ENCODE measurements at regions not wholly inside any gene's neighbourhood (a gene's known extent, or its start where the extent isn't known, plus 50 kb on each side); places are given as distances from the start of the nearest gene placed in this dataset.

DNA sequence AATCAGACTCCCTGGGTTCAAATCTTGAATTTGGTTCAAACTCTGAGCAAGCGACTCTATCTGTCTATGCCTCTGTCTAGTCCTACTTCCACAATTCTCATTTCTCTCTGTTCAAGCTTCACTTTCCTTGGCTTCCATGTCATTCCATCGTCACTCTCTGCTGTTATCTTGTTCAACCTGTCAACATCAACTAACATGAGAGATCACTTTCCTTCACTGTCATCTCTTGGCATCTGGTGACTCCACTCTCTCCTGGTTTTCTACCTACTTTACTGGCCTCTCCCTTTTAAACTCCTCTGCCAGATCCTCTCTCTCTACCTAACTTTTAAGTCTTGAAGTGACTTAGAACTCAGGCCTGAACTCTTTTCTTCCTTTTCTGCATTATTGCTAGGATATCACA lies 240.2 kb downstream of the BCAT1 start (continued):
- TF ChIP-seq, protein P1, sequence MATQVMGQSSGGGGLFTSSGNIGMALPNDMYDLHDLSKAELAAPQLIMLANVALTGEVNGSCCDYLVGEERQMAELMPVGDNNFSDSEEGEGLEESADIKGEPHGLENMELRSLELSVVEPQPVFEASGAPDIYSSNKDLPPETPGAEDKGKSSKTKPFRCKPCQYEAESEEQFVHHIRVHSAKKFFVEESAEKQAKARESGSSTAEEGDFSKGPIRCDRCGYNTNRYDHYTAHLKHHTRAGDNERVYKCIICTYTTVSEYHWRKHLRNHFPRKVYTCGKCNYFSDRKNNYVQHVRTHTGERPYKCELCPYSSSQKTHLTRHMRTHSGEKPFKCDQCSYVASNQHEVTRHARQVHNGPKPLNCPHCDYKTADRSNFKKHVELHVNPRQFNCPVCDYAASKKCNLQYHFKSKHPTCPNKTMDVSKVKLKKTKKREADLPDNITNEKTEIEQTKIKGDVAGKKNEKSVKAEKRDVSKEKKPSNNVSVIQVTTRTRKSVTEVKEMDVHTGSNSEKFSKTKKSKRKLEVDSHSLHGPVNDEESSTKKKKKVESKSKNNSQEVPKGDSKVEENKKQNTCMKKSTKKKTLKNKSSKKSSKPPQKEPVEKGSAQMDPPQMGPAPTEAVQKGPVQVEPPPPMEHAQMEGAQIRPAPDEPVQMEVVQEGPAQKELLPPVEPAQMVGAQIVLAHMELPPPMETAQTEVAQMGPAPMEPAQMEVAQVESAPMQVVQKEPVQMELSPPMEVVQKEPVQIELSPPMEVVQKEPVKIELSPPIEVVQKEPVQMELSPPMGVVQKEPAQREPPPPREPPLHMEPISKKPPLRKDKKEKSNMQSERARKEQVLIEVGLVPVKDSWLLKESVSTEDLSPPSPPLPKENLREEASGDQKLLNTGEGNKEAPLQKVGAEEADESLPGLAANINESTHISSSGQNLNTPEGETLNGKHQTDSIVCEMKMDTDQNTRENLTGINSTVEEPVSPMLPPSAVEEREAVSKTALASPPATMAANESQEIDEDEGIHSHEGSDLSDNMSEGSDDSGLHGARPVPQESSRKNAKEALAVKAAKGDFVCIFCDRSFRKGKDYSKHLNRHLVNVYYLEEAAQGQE (IDR thresholded peaks at IDR 0.05; ENCODE audit: borderline replicate concordance), result 0 out of 2 replicates have a peak, but pooled peaks have one; percentile 4
- TF ChIP-seq, protein P1 (CRISPR knock-in tag; IDR thresholded peaks at IDR 0.05; ENCODE audit: low read depth), result no peak
- TF ChIP-seq, protein P2, sequence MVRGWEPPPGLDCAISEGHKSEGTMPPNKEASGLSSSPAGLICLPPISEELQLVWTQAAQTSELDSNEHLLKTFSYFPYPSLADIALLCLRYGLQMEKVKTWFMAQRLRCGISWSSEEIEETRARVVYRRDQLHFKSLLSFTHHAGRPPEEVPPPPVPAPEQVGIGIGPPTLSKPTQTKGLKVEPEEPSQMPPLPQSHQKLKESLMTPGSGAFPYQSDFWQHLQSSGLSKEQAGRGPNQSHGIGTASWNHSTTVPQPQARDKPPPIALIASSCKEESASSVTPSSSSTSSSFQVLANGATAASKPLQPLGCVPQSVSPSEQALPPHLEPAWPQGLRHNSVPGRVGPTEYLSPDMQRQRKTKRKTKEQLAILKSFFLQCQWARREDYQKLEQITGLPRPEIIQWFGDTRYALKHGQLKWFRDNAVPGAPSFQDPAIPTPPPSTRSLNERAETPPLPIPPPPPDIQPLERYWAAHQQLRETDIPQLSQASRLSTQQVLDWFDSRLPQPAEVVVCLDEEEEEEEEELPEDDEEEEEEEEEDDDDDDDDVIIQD (CRISPR knock-in tag; IDR thresholded peaks at IDR 0.05), result no peak
- TF ChIP-seq, protein P3, sequence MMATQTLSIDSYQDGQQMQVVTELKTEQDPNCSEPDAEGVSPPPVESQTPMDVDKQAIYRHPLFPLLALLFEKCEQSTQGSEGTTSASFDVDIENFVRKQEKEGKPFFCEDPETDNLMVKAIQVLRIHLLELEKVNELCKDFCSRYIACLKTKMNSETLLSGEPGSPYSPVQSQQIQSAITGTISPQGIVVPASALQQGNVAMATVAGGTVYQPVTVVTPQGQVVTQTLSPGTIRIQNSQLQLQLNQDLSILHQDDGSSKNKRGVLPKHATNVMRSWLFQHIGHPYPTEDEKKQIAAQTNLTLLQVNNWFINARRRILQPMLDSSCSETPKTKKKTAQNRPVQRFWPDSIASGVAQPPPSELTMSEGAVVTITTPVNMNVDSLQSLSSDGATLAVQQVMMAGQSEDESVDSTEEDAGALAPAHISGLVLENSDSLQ (IDR thresholded peaks at IDR 0.05), result peak; percentile 82
- TF ChIP-seq, protein P4, sequence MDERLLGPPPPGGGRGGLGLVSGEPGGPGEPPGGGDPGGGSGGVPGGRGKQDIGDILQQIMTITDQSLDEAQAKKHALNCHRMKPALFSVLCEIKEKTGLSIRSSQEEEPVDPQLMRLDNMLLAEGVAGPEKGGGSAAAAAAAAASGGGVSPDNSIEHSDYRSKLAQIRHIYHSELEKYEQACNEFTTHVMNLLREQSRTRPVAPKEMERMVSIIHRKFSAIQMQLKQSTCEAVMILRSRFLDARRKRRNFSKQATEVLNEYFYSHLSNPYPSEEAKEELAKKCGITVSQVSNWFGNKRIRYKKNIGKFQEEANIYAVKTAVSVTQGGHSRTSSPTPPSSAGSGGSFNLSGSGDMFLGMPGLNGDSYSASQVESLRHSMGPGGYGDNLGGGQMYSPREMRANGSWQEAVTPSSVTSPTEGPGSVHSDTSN (CRISPR knock-in tag; IDR thresholded peaks at IDR 0.05; ENCODE audit: low read depth), result no peak
- TF ChIP-seq, protein P4 (tag; conservative IDR thresholded peaks at IDR 0.05; ENCODE audit: low read depth), result peak; percentile 98
- TF ChIP-seq TCF3 (CRISPR knock-in tag; IDR thresholded peaks at IDR 0.05), result peak; percentile 26; the same call in 1 of the 2 replicates
- no peak for TF ChIP-seq TOE1 (IDR thresholded peaks at IDR 0.05; ENCODE audit: borderline replicate concordance)
- TF ChIP-seq TOE1 (CRISPR knock-in tag; IDR thresholded peaks at IDR 0.05; ENCODE audit: borderline replicate concordance, low read depth), result no peak
- TF ChIP-seq HDAC2 (IDR thresholded peaks at IDR 0.05), result 0 out of 2 replicates have a peak, but pooled peaks have one; percentile 24
- no peak for TF ChIP-seq TEAD1 (CRISPR knock-in tag; IDR thresholded peaks at IDR 0.05)
- TF ChIP-seq, protein P5, sequence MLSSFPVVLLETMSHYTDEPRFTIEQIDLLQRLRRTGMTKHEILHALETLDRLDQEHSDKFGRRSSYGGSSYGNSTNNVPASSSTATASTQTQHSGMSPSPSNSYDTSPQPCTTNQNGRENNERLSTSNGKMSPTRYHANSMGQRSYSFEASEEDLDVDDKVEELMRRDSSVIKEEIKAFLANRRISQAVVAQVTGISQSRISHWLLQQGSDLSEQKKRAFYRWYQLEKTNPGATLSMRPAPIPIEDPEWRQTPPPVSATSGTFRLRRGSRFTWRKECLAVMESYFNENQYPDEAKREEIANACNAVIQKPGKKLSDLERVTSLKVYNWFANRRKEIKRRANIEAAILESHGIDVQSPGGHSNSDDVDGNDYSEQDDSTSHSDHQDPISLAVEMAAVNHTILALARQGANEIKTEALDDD (IDR thresholded peaks at IDR 0.05), result peak; percentile 70
- no peak for TF ChIP-seq MIER1 (IDR thresholded peaks at IDR 0.05; ENCODE audit: low read depth)
- TF ChIP-seq TGIF2 (CRISPR knock-in tag; IDR thresholded peaks at IDR 0.05), result no peak
- TF ChIP-seq CBFA2T3 (IDR thresholded peaks at IDR 0.05), result peak; percentile 73
